Hepatocyte (in vitro differentiated cells): ENCODE measurements at regions not wholly inside any gene's neighbourhood (a gene's known extent, or its start where the extent isn't known, plus 50 kb on each side); places are given as distances from the start of the nearest gene placed in this dataset.

Experiments used
- EZH2 ChIP-seq: fragments of 200-600 bp; sonication (generic); IDR thresholded peaks from 2 replicates; pipeline ENCODE4 v1.6.1; 2016; ENCODE audit warnings: antibody characterized with exemption, mild to moderate bottlenecking, borderline replicate concordance
- EZH2phosphoT487 ChIP-seq: fragments of 200-600 bp; sonication (generic); IDR thresholded peaks from one replicate; pipeline ENCODE4 v1.6.1; 2018; ENCODE audit warnings: antibody characterized with exemption, mild to moderate bottlenecking, low read depth, moderate library complexity; ENCODE audit not compliant: unreplicated experiment, severe bottlenecking
- TF ChIP-seq, protein P1 (sequence below): fragments of 200-600 bp; sonication (generic); IDR thresholded peaks from 2 replicates; pipeline ENCODE4 v1.5.1; 2016; ENCODE audit warnings: antibody characterized with exemption, mild to moderate bottlenecking; ENCODE audit not compliant: poor library complexity

DNA sequence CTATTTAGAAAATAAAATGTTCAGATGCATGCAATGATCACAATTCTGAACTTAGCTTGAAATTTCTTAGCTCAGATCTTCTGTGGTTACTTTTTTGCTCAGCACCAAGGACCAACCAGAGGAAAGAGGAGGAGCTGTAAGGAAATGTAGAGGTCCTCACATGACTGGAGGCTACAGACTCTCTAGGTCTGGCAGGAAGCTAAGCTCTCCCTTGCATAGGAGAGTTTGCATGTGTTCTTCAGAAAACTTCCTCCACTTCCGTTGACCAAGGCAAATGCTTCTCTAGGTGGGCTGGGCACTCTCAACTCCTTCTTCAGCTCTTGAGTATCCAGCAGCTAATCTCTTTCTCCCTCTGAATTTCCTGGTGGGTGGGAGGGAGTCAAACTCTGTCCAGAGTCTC, 119.6 kb downstream of the BTC start:
- TF ChIP-seq, protein P1, sequence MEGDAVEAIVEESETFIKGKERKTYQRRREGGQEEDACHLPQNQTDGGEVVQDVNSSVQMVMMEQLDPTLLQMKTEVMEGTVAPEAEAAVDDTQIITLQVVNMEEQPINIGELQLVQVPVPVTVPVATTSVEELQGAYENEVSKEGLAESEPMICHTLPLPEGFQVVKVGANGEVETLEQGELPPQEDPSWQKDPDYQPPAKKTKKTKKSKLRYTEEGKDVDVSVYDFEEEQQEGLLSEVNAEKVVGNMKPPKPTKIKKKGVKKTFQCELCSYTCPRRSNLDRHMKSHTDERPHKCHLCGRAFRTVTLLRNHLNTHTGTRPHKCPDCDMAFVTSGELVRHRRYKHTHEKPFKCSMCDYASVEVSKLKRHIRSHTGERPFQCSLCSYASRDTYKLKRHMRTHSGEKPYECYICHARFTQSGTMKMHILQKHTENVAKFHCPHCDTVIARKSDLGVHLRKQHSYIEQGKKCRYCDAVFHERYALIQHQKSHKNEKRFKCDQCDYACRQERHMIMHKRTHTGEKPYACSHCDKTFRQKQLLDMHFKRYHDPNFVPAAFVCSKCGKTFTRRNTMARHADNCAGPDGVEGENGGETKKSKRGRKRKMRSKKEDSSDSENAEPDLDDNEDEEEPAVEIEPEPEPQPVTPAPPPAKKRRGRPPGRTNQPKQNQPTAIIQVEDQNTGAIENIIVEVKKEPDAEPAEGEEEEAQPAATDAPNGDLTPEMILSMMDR: no peak
- TF ChIP-seq EZH2phosphoT487: no peak
- no peak for TF ChIP-seq EZH2
